ENCODE measurements at regions not wholly inside any gene's neighbourhood (a gene's known extent, or its start where the extent isn't known, plus 50 kb on each side); places are given as distances from the start of the nearest gene placed in this dataset.
"Not testable (repeated sequence)": the region's sequence is repeated elsewhere in the genome, so short reads cannot be mapped to it uniquely, and the experiment has no call there.

DNA sequence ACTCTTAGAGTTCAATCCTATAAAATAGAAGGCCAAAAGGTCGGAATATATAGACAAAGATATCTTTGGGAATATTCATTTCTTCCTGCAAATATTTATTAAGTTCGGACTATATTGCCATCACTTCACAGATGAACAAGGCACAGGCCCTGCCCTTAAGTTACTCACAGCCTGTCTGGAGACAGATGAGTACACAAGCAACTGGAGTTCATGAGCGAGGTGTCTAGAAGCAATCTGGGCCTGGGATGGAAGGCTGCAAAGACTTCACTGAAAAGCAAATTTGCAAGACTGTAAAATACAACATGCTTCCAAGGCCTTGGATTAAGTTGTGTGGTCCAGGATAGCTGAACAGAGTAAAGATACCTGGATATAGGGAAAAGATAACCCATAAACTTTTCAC is 56.7 kb upstream of the CEP85L start:
- Histone ChIP-seq H3K27me3 (no peaks in the 10 kb centered on the region), H3K9me3 (no peaks in the 10 kb centered on the region), H3K36me3 (no peaks in the 10 kb centered on the region), H3K4me1 (peaks cover 0 to 55% (median 14%) of the 10 kb centered on the region in 4 donors), H3K4me3 (no peak overlapping the region), H3K27ac (peak overlapping the region in 3 of 4 donors; percentile 76 to 86 (median 78))
- TF ChIP-seq EP300 (IDR thresholded peaks at IDR 0.05) (no peak), POLR2A (IDR thresholded peaks at IDR 0.05) (no peak), CTCF (IDR thresholded peaks at IDR 0.05) (no peak)
- DNase-seq (ENCODE audit: low spot score in 2 of 2): no peak
- 92 to 98% methylated on average over 3 of the region's 3 CpGs for WGBS, 2 donors

DNA sequence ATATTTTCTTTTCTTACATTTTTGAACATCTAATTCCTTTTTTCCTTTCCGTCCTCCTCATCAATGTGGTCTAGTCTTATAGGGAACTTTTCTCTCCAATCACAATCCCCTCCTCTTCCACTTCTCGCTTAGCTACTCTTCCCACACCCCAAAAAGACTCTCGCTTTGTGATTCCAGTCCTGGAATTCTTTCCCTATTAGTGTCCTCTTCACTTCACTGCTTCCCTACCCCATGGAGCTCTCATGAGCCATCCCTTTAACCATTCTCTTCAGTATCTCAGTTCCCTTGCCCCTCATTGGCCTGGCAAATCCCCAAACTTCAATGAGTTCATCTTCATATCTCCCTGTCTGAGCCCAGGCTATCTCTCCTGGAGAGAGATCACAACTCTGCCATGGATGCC is 55.3 kb upstream of the CEP85L start:
- peak overlapping the region in 3 of 4 donors; percentile 11 to 77 (median 53) for H3K27ac ChIP-seq
- no peak overlapping the region for H3K4me3 ChIP-seq
- DNase-seq (ENCODE audit: low spot score in 2 of 2): no peak
- no peaks in the 10 kb centered on the region for H3K27me3 ChIP-seq
- no peaks in the 10 kb centered on the region for H3K9me3 ChIP-seq
- TF ChIP-seq POLR2A (IDR thresholded peaks at IDR 0.05) (no peak), CTCF (IDR thresholded peaks at IDR 0.05) (no peak), EP300 (IDR thresholded peaks at IDR 0.05) (no peak)
- peaks cover 0 to 55% (median 14%) of the 10 kb centered on the region in 4 donors for H3K4me1 ChIP-seq
- no peaks in the 10 kb centered on the region for H3K36me3 ChIP-seq
- 87 to 92% methylated on average over 3 of the region's 3 CpGs for WGBS, 2 donors

- no peak for TF ChIP-seq EP300 (IDR thresholded peaks at IDR 0.05)
- Histone ChIP-seq H3K27me3 (no peaks in the 10 kb centered on the region), H3K4me3 (peak overlapping the region in 2 of 4 donors; percentile 10 to 28), H3K36me3 (no peaks in the 10 kb centered on the region), H3K9me3 (no peaks in the 10 kb centered on the region), H3K27ac (peak overlapping the region in 3 of 4 donors; percentile 21 to 77 (median 53)), H3K4me1 (peaks cover 0 to 55% (median 14%) of the 10 kb centered on the region in 4 donors)
- DNase-seq (ENCODE audit: low spot score in 2 of 2): no peak
- 14 to 16% methylated on average over 4 of the region's 4 CpGs for WGBS, 2 donors
Measured at GRCh38 chr6:118705544-118706491, 54.4 kb upstream of the CEP85L start.

DNA sequence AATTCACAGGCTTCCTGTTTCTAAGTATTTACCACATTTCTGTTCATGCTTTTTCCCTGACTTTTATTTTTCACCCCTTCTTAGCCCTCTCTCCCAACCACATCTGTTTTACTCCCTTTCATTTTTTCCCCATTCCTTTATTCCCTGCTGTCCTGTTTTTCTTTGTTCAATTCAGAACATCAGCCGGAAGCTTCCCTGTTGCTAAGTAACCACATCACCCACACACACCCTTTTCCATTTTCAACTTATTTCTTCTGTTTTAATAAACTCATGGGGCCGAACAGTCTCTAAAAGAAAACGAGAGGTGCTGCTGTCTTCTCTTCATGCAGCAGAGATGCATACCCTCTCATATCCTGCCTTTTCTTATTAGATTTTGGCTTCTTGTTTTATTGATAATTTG is 53.5 kb upstream of the CEP85L start:
- peaks cover 0 to 48% (median 12%) of the 10 kb centered on the region in 4 donors for H3K4me1 ChIP-seq
- no peaks in the 10 kb centered on the region for H3K9me3 ChIP-seq
- no peaks in the 10 kb centered on the region for H3K36me3 ChIP-seq
- H3K4me3 ChIP-seq: no peak overlapping the region
- no peaks in the 10 kb centered on the region for H3K27me3 ChIP-seq
- peak overlapping the region in 3 of 4 donors; percentile 21 to 77 (median 53) for H3K27ac ChIP-seq
- DNase-seq (ENCODE audit: low spot score in 2 of 2): no peak
- WGBS, 2 donors: 25 to 26% methylated on average over 3 of the region's 3 CpGs
- TF ChIP-seq POLR2A (IDR thresholded peaks at IDR 0.05) (no peak), EP300 (IDR thresholded peaks at IDR 0.05) (no peak), CTCF (IDR thresholded peaks at IDR 0.05) (no peak)

- H3K36me3 ChIP-seq; H3K27me3 ChIP-seq; H3K27ac ChIP-seq; DNase-seq (ENCODE audit: low spot score in 2 of 2); H3K4me3 ChIP-seq; H3K9me3 ChIP-seq: not testable (repeated sequence)
- peaks cover 0 to 23% (median 12%) of the 10 kb centered on the region in 4 donors for H3K4me1 ChIP-seq
- 93 to 97% methylated on average over 3 of the region's 3 CpGs for WGBS, 2 donors
Measured at GRCh38 chr6:118701260-118701659, 49.9 kb upstream of the CEP85L start.
